GM18907 (cell line): ENCODE measurements at regions not wholly inside any gene's neighbourhood (a gene's known extent, or its start where the extent isn't known, plus 50 kb on each side); places are given as distances from the start of the nearest gene placed in this dataset.
"Not testable (repeated sequence)": the region's sequence is repeated elsewhere in the genome, so short reads cannot be mapped to it uniquely, and the experiment has no call there.

Experiments
- ATAC-seq: cut with Tn5 transposase; IDR thresholded peaks from one replicate; pipeline ENCODE4 v1.9.1; 2021; ENCODE audit warnings: mild to moderate bottlenecking, moderate library complexity; ENCODE audit not compliant: unreplicated experiment

- no peak for ATAC-seq
Measured at GRCh38 chr2:21759819-21760218, 636.1 kb downstream of the TDRD15 start.

- no peak for ATAC-seq
Measured at GRCh38 chr2:21761361-21761760, 637.6 kb downstream of the TDRD15 start.

- ATAC-seq, result no peak
Measured at GRCh38 chr2:21763501-21763900, 639.7 kb downstream of the TDRD15 start.

GRCh38 chr2:21770787-21771186 lies 647.0 kb downstream of the TDRD15 start:
- ATAC-seq, result no peak

GRCh38 chr2:21772624-21773023 lies 648.9 kb downstream of the TDRD15 start:
- no peak for ATAC-seq

GRCh38 chr2:21773168-21773567 lies 649.4 kb downstream of the TDRD15 start:
- ATAC-seq, result no peak

GRCh38 chr2:21774691-21775368 lies 651.1 kb downstream of the TDRD15 start:
- ATAC-seq, result no peak

- ATAC-seq, result no peak
Measured at GRCh38 chr2:21779786-21780185, 656.0 kb downstream of the TDRD15 start.

GRCh38 chr2:21781962-21782361 lies 658.2 kb downstream of the TDRD15 start:
- ATAC-seq, result no peak

- no peak for ATAC-seq
Measured at GRCh38 chr2:21782866-21783265, 659.1 kb downstream of the TDRD15 start.

GRCh38 chr2:21787941-21788340 lies 664.2 kb downstream of the TDRD15 start:
- no peak for ATAC-seq

- not testable (repeated sequence) for ATAC-seq
Measured at GRCh38 chr2:21790311-21790710, 666.5 kb downstream of the TDRD15 start.

- no peak for ATAC-seq
Measured at GRCh38 chr2:21792571-21792970, 668.8 kb downstream of the TDRD15 start.

- no peak for ATAC-seq
Measured at GRCh38 chr2:21793461-21793860, 669.7 kb downstream of the TDRD15 start.

GRCh38 chr2:21794611-21795010 lies 670.8 kb downstream of the TDRD15 start:
- no peak for ATAC-seq

- no peak for ATAC-seq
Measured at GRCh38 chr2:21800356-21800755, 676.6 kb downstream of the TDRD15 start.

- ATAC-seq, result no peak
Measured at GRCh38 chr2:21803550-21803949, 679.8 kb downstream of the TDRD15 start.

- no peak for ATAC-seq
Measured at GRCh38 chr2:21804151-21804550, 680.4 kb downstream of the TDRD15 start.

- ATAC-seq, result no peak
Measured at GRCh38 chr2:21811541-21811940, 687.8 kb downstream of the TDRD15 start.

- no peak for ATAC-seq
Measured at GRCh38 chr2:21812766-21813165, 689.0 kb downstream of the TDRD15 start.

- no peak for ATAC-seq
Measured at GRCh38 chr2:21814588-21815149, 690.9 kb downstream of the TDRD15 start.

- ATAC-seq, result no peak
Measured at GRCh38 chr2:21818212-21818795, 694.5 kb downstream of the TDRD15 start.
